Effector memory CD8-positive, alpha-beta T cell (primary cell): ENCODE measurements at regions not wholly inside any gene's neighbourhood (a gene's known extent, or its start where the extent isn't known, plus 50 kb on each side); places are given as distances from the start of the nearest gene placed in this dataset.

Source experiments
- ATAC-seq: fragments of 150-1000 bp; cut with Tn5 transposase; replicated peaks from 2 replicates; pipeline ENCODE4 v1.10.0; 2021; ENCODE audit warnings: mild to moderate bottlenecking, moderate library complexity
- DNase-seq, 3 experiments: peaks; one replicate each; pipeline ENCODE4 v3.0.0; 2021
- H3K27ac Mint-ChIP-seq, 2 donors: one replicate each; pipeline ENCODE4 v1.8.0; 2022; ENCODE audit warnings: mild to moderate bottlenecking in 2 of 2, mixed read lengths in 2 of 2, moderate library complexity in 2 of 2
- H3K27me3 Mint-ChIP-seq, 2 donors: one replicate each; pipeline ENCODE4 v1.8.0; 2022; ENCODE audit warnings: mixed read lengths in 2 of 2
- H3K36me3 Mint-ChIP-seq: one replicate; pipeline ENCODE4 v1.8.0; 2022; ENCODE audit warnings: mild to moderate bottlenecking, moderate library complexity, mixed read lengths; ENCODE audit not compliant: insufficient read depth
- H3K4me1 Mint-ChIP-seq, 2 donors: one replicate each; pipeline ENCODE4 v1.8.0; 2022; ENCODE audit warnings: low read depth in 2 of 2, mixed read lengths in 2 of 2
- H3K4me3 Mint-ChIP-seq, 2 donors: one replicate each; pipeline ENCODE4 v1.8.0; 2022; ENCODE audit warnings: mild to moderate bottlenecking in 2 of 2, mixed read lengths in 2 of 2, moderate library complexity in 2 of 2
- H3K9me3 Mint-ChIP-seq, 2 donors: one replicate each; pipeline ENCODE4 v1.8.0; 2022; ENCODE audit warnings: mixed read lengths in 2 of 2

GRCh38 chr6:18897350-18897749 is 510.2 kb downstream of the RNF144B start:
- Mint-ChIP-seq H3K36me3 (no peaks in the 10 kb centered on the region), H3K27ac (no peak overlapping the region), H3K9me3 (peaks cover 7 to 12% of the 10 kb centered on the region in 2 donors), H3K27me3 (no peaks in the 10 kb centered on the region), H3K4me1 (no peaks in the 10 kb centered on the region), H3K4me3 (no peak overlapping the region)
- ATAC-seq (no peak), DNase-seq (no peak)

- ATAC-seq (no peak), DNase-seq (no peak)
- Mint-ChIP-seq H3K27me3 (no peaks in the 10 kb centered on the region), H3K9me3 (peaks cover 11 to 13% of the 10 kb centered on the region in 2 donors), H3K4me3 (no peak overlapping the region), H3K4me1 (no peaks in the 10 kb centered on the region), H3K36me3 (no peaks in the 10 kb centered on the region), H3K27ac (no peak overlapping the region)
Measured at GRCh38 chr6:18904681-18905080, 517.5 kb downstream of the RNF144B start.

DNA sequence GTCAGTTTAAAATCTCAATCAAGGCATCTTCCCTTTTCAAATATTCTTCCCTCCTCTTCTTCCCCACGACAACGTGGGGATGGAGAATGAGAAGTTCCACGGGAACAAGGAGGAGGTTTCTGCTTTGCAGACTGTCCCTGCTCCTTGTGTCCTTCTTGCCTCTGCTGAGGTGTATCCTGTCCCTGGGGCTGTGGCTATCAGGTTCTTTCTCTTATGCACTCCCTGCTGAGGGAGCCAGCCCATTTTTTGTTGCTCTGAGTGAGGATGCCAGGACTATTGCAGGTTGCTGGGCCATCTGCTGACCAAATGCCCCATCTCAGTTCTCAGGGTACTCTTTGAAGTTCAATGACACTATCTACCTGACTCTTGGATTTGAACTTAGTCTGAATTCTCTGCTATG is 533.6 kb downstream of the RNF144B start:
- ATAC-seq (no peak), DNase-seq (no peak)
- Mint-ChIP-seq H3K4me1 (no peaks in the 10 kb centered on the region), H3K36me3 (no peaks in the 10 kb centered on the region), H3K4me3 (no peak overlapping the region), H3K9me3 (peaks cover 8 to 13% of the 10 kb centered on the region in 2 donors), H3K27ac (no peak overlapping the region), H3K27me3 (no peaks in the 10 kb centered on the region)

DNA sequence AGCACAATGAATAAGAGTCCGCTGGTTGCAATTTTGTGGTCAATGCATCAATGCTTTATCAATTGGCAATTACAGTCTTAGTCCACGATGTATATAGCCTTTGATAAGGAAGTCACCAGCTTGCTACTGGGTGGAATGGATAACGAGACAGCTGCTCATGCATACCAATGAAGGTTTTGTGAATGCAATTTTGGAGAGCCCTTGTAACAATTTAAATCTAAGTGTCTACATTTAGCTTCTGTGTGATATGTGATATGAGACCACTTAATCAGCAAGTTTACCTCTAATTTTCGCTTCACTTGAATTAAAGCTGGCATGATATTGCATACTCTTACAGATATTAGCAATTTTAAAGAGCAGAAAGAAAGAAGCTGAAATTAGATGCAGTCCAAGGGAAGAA is 543.9 kb downstream of the RNF144B start:
- H3K27me3 Mint-ChIP-seq: no peaks in the 10 kb centered on the region
- no peak for DNase-seq
- H3K4me1 Mint-ChIP-seq: no peaks in the 10 kb centered on the region
- no peaks in the 10 kb centered on the region for H3K36me3 Mint-ChIP-seq
- peaks cover 9 to 14% of the 10 kb centered on the region in 2 donors for H3K9me3 Mint-ChIP-seq
- ATAC-seq: no peak
- no peak overlapping the region for H3K27ac Mint-ChIP-seq
- no peak overlapping the region for H3K4me3 Mint-ChIP-seq

GRCh38 chr6:18958146-18958545 is 571.0 kb downstream of the RNF144B start:
- no peaks in the 10 kb centered on the region for H3K36me3 Mint-ChIP-seq
- no peaks in the 10 kb centered on the region for H3K27me3 Mint-ChIP-seq
- H3K4me1 Mint-ChIP-seq: no peaks in the 10 kb centered on the region
- no peak for ATAC-seq
- peaks cover 8 to 20% of the 10 kb centered on the region in 2 donors for H3K9me3 Mint-ChIP-seq
- H3K27ac Mint-ChIP-seq: no peak overlapping the region
- H3K4me3 Mint-ChIP-seq: no peak overlapping the region
- DNase-seq: no peak

GRCh38 chr6:18961566-18961965 is 574.4 kb downstream of the RNF144B start:
- H3K27me3 Mint-ChIP-seq: no peaks in the 10 kb centered on the region
- no peak overlapping the region for H3K27ac Mint-ChIP-seq
- ATAC-seq (no peak), DNase-seq (no peak)
- no peak overlapping the region for H3K4me3 Mint-ChIP-seq
- H3K4me1 Mint-ChIP-seq: no peaks in the 10 kb centered on the region
- H3K36me3 Mint-ChIP-seq: no peaks in the 10 kb centered on the region
- peaks cover 18 to 25% of the 10 kb centered on the region in 2 donors for H3K9me3 Mint-ChIP-seq

DNA sequence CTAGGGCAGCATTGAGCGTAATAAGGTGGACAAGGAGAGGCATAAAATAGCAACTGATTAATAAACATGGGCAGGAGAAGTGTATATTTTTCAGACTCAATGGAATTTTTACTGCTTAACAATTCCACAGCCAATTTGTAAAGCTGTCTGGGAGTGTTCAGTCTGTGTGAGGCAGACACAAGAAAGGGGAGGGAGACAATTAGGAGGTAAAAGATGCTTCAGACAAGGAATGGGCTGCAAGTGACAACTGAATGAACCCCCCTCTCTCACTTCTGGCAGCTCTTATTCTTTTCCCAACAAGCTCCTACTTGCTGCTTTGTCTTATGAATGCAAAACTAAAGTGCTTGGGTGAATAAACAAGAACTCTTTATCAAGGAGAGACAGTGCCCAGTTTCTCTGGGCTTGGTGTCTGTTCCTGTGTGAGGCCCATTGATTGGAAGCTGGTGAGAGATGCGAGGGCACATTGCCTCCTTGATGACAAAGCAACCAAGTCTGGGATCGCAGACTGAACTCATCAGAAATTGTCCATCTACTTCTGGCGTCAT is 575.3 kb downstream of the RNF144B start:
- H3K27me3 Mint-ChIP-seq: no peaks in the 10 kb centered on the region
- H3K4me1 Mint-ChIP-seq: no peaks in the 10 kb centered on the region
- ATAC-seq (no peak), DNase-seq (no peak)
- H3K4me3 Mint-ChIP-seq: no peak overlapping the region
- no peak overlapping the region for H3K27ac Mint-ChIP-seq
- peaks cover 18 to 20% of the 10 kb centered on the region in 2 donors for H3K9me3 Mint-ChIP-seq
- H3K36me3 Mint-ChIP-seq: no peaks in the 10 kb centered on the region

GRCh38 chr6:18963439-18963838 is 576.3 kb downstream of the RNF144B start:
- no peaks in the 10 kb centered on the region for H3K36me3 Mint-ChIP-seq
- no peaks in the 10 kb centered on the region for H3K27me3 Mint-ChIP-seq
- no peaks in the 10 kb centered on the region for H3K4me1 Mint-ChIP-seq
- H3K4me3 Mint-ChIP-seq: no peak overlapping the region
- no peak for ATAC-seq
- peaks cover 24 to 29% of the 10 kb centered on the region in 2 donors for H3K9me3 Mint-ChIP-seq
- H3K27ac Mint-ChIP-seq: no peak overlapping the region
- DNase-seq: no peak

- Mint-ChIP-seq H3K9me3 (peaks cover 2 to 4% of the 10 kb centered on the region in 2 donors), H3K4me1 (no peaks in the 10 kb centered on the region), H3K27me3 (no peaks in the 10 kb centered on the region), H3K4me3 (no peak overlapping the region), H3K27ac (no peak overlapping the region), H3K36me3 (no peaks in the 10 kb centered on the region)
- ATAC-seq: no peak
- no peak for DNase-seq
Measured at GRCh38 chr6:18973251-18973650, 586.1 kb downstream of the RNF144B start.

- Mint-ChIP-seq H3K9me3 (peaks cover 0 to 4% of the 10 kb centered on the region in 2 donors), H3K27ac (no peak overlapping the region), H3K27me3 (no peaks in the 10 kb centered on the region), H3K4me1 (no peaks in the 10 kb centered on the region), H3K4me3 (no peak overlapping the region), H3K36me3 (no peaks in the 10 kb centered on the region)
- ATAC-seq (no peak), DNase-seq (no peak)
Measured at GRCh38 chr6:18976091-18976490, 588.9 kb downstream of the RNF144B start.

GRCh38 chr6:18976966-18977365 is 589.8 kb downstream of the RNF144B start:
- no peak overlapping the region for H3K27ac Mint-ChIP-seq

DNA sequence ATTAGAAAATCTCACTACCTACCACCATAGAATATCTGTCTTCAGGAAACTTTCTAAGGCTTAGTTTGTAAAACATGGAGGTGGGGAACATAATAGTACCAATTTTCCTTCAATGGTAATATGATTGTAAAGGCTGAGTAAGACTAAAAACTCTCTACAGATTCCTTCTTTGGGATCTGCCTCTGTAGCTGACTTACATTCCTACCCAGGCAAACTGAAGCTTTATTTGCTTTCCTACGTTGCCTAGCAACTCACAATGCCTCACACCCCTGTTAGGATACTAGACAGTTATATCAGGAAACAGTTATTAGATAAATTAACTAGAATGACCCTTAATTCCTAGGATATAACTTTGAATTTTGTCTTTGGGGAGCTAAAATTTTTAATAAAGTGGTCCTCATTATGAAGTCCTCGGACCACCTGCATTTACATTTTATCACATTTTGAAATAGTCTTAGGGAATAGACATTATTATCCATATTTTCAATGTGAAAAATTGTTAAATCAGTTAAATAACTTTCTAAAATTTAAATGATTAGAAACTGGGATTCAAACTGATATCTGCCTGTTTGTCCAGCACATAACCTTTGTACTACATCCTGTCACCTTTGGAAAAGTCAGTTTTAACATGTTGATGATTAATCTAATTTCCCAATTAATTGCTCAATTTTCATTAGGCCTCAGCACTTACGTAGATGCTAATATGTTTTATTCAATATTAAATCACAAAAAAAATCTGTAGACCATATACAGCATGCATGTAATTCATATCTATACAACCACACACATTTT is 591.4 kb downstream of the RNF144B start:
- no peaks in the 10 kb centered on the region for H3K36me3 Mint-ChIP-seq
- H3K27ac Mint-ChIP-seq: no peak overlapping the region
- no peaks in the 10 kb centered on the region for H3K27me3 Mint-ChIP-seq
- H3K9me3 Mint-ChIP-seq: peaks cover 7% of the 10 kb centered on the region in 2 donors
- H3K4me3 Mint-ChIP-seq: no peak overlapping the region
- DNase-seq: no peak
- ATAC-seq: no peak
- H3K4me1 Mint-ChIP-seq: no peaks in the 10 kb centered on the region

More at GRCh38 chr6:18976966-18977365, 589.8 kb downstream of the RNF144B start:
- ATAC-seq (no peak), DNase-seq (no peak)
- Mint-ChIP-seq H3K27me3 (no peaks in the 10 kb centered on the region), H3K9me3 (peaks cover under 1 to 7% of the 10 kb centered on the region in 2 donors), H3K4me3 (no peak overlapping the region), H3K4me1 (no peaks in the 10 kb centered on the region), H3K36me3 (no peaks in the 10 kb centered on the region)

DNA sequence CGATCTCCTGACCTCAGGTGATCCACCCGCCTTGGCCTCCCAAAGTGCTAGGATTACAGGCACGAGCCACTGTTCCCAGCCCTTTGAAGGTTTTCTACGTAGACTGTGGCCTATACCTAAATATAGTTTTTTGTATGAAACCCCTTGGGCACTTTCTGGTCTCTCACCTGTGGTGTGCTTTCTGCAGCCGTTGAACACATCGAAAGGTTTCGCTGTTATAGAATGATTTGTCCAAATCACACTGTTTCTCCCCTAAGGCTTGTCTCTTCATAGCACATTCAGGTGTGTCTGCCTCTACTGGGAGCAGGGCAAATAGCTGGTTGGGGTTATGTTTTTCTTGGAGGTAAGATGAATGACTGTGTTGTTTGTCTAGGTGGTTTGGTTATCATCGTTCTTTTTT is 597.9 kb downstream of the RNF144B start:
- no peaks in the 10 kb centered on the region for H3K4me1 Mint-ChIP-seq
- ATAC-seq: no peak
- no peak for DNase-seq
- peaks cover 4 to 7% of the 10 kb centered on the region in 2 donors for H3K9me3 Mint-ChIP-seq
- no peak overlapping the region for H3K27ac Mint-ChIP-seq
- H3K27me3 Mint-ChIP-seq: no peaks in the 10 kb centered on the region
- H3K4me3 Mint-ChIP-seq: no peak overlapping the region
- H3K36me3 Mint-ChIP-seq: no peaks in the 10 kb centered on the region

DNA sequence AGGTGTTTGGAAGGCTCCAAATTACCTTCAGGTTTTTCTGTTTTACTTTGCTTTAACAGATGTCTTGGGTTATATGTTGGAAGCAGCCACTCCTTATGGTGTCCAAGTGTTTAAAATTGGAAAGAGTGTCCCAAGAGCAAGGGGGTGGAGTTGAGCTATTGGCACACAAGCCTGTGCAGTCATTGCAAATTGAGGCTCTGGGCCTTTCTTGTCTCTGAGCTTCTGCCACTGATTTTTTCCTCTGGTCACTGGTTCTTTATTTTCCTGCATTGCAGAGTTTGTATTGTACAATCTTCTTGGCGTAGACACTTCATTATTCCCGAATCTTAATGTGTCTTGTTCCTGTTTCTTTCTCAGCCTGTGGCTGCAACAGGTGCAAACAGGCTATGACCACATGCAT is 598.8 kb downstream of the RNF144B start:
- no peaks in the 10 kb centered on the region for H3K36me3 Mint-ChIP-seq
- H3K9me3 Mint-ChIP-seq: peaks cover 4 to 7% of the 10 kb centered on the region in 2 donors
- H3K27me3 Mint-ChIP-seq: no peaks in the 10 kb centered on the region
- DNase-seq: no peak
- no peak overlapping the region for H3K27ac Mint-ChIP-seq
- ATAC-seq: no peak
- no peak overlapping the region for H3K4me3 Mint-ChIP-seq
- no peaks in the 10 kb centered on the region for H3K4me1 Mint-ChIP-seq
